RWPE2 (cell line): ENCODE measurements at regions not wholly inside any gene's neighbourhood (a gene's known extent, or its start where the extent isn't known, plus 50 kb on each side); places are given as distances from the start of the nearest gene placed in this dataset.

ENCODE experiments used
- ATAC-seq: fragments of 200-7000 bp; cut with Tn5 transposase; 3 replicates; pipeline ENCODE4 v1.9.1; 2021; ENCODE audit warnings: low read depth
- DNase-seq: peaks from one replicate; pipeline ENCODE4 v3.0.0-alpha.2; 2020; ENCODE audit warnings: low spot score
- H3K27ac ChIP-seq: fragments of 450-650 bp; 2 replicates; pipeline ENCODE4 v1.5.1; 2017; ENCODE audit warnings: mild to moderate bottlenecking; ENCODE audit not compliant: poor library complexity, severe bottlenecking
- H3K27me3 ChIP-seq: fragments of 250-450 bp; sonication (Bioruptor Pico); 2 replicates; pipeline ENCODE4 v1.5.1; 2021; ENCODE audit warnings: mild to moderate bottlenecking, moderate library complexity; ENCODE audit not compliant: insufficient read depth, poor library complexity, severe bottlenecking
- H3K36me3 ChIP-seq: fragments of 250-450 bp; sonication (Bioruptor Pico); 2 replicates; pipeline ENCODE4 v1.5.1; 2020; ENCODE audit warnings: low read depth, mild to moderate bottlenecking, moderate library complexity
- H3K4me1 ChIP-seq: fragments of 250-450 bp; sonication (Bioruptor Pico); 2 replicates; pipeline ENCODE4 v1.5.1; 2021; ENCODE audit warnings: mild to moderate bottlenecking, moderate library complexity; ENCODE audit not compliant: insufficient read depth, poor library complexity, severe bottlenecking
- H3K4me3 ChIP-seq: fragments of 250-450 bp; sonication (Bioruptor Pico); 2 replicates; pipeline ENCODE4 v1.5.1; 2021; ENCODE audit warnings: mild to moderate bottlenecking, moderate library complexity; ENCODE audit not compliant: severe bottlenecking
- H3K9me3 ChIP-seq: fragments of 250-450 bp; sonication (Bioruptor Pico); 2 replicates; pipeline ENCODE4 v1.5.1; 2021; ENCODE audit warnings: mild to moderate bottlenecking, moderate library complexity; ENCODE audit not compliant: severe bottlenecking
- TF ChIP-seq, protein P1 (sequence below): fragments of 450-650 bp; IDR thresholded peaks from one replicate; pipeline ENCODE4 v1.5.1; 2017; ENCODE audit warnings: mild to moderate bottlenecking, moderate library complexity; ENCODE audit not compliant: poor library complexity, severe bottlenecking

DNA sequence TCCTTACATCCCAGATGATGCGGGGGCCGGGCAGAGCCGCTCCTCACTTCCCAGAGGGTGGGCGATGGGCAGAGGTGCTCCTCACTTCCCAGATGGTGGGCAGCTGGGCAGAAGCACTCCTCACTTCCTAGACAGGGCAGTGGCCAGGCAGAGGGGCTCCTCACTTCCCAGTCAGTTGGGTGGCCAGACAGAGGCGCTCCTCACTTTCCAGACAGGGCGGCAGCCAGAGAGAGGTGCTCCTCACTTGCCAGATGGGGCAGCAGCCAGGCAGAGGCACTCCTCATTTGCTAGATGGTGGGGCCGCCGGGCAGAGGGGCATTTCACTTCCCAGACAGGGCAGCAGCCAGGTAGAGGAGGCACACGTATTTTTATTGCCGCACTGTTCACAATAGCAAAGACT is 622.0 kb upstream of the KCNMB2 start:
- ATAC-seq (no peak), DNase-seq (no peak)
- Histone ChIP-seq H3K9me3 (no peaks in the 10 kb centered on the region), H3K4me1 (no peaks in the 10 kb centered on the region), H3K27ac (no peak overlapping the region), H3K4me3 (no peak overlapping the region), H3K27me3 (no peaks in the 10 kb centered on the region), H3K36me3 (no peaks in the 10 kb centered on the region)
- TF ChIP-seq, protein P1, sequence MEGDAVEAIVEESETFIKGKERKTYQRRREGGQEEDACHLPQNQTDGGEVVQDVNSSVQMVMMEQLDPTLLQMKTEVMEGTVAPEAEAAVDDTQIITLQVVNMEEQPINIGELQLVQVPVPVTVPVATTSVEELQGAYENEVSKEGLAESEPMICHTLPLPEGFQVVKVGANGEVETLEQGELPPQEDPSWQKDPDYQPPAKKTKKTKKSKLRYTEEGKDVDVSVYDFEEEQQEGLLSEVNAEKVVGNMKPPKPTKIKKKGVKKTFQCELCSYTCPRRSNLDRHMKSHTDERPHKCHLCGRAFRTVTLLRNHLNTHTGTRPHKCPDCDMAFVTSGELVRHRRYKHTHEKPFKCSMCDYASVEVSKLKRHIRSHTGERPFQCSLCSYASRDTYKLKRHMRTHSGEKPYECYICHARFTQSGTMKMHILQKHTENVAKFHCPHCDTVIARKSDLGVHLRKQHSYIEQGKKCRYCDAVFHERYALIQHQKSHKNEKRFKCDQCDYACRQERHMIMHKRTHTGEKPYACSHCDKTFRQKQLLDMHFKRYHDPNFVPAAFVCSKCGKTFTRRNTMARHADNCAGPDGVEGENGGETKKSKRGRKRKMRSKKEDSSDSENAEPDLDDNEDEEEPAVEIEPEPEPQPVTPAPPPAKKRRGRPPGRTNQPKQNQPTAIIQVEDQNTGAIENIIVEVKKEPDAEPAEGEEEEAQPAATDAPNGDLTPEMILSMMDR = no peak

DNA sequence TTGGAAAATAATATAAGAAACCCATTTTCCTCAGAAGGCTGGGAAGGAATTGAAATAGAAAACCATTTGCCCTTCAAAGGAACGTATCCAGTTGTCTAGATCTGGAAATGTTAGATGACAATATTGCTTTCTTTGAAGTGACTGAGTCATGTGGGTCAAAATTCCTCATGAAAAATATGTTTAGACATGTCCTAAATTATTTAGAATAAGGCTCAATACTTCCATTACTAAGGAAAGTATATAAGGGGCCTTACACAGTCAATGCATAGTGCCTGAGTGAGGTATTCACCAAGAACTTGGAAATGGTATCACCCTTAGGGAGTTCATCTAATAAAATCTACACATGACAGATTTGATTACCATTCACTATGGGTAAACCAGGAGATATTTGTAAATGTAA is 619.8 kb upstream of the KCNMB2 start:
- DNase-seq (no peak), ATAC-seq (0 out of 3 replicates have a peak, but pooled peaks have one; percentile 29)
- no peaks in the 10 kb centered on the region for H3K4me1 ChIP-seq
- H3K27me3 ChIP-seq = no peaks in the 10 kb centered on the region
- no peaks in the 10 kb centered on the region for H3K36me3 ChIP-seq
- H3K27ac ChIP-seq = no peak overlapping the region
- H3K4me3 ChIP-seq = no peak overlapping the region
- no peaks in the 10 kb centered on the region for H3K9me3 ChIP-seq
- TF ChIP-seq, protein P1 = no peak

DNA sequence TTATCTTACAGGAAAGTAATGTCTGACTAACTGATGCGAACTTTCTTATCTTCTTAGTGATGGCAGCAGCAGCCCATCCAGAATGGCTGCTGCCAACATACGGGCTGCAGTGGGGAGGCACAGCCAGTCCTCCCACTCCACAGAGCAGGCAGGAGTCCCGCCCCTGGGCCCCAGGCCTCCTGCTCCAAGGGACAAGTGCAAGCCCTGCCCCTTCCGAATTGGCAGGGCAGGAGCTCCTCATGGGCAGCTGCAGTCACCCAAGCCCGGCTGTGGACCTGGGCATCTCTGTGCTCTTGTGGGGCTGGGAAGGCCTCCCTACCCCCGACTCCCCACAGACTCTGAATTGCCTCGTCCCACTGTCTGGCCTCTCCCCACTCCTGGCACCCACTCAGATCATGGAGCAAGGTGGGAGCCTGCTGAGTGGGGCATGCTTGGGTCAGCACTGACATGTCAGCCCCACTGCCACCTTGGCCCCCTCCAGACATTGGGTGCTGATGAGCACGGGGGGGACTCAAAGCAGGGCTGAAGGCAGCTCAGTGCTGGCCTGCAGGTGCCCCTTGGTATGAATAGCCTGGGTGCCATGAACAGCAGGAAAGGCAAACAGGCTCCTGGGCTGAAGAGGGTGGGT is 618.9 kb upstream of the KCNMB2 start:
- H3K4me3 ChIP-seq = no peak overlapping the region
- no peak for DNase-seq

DNA sequence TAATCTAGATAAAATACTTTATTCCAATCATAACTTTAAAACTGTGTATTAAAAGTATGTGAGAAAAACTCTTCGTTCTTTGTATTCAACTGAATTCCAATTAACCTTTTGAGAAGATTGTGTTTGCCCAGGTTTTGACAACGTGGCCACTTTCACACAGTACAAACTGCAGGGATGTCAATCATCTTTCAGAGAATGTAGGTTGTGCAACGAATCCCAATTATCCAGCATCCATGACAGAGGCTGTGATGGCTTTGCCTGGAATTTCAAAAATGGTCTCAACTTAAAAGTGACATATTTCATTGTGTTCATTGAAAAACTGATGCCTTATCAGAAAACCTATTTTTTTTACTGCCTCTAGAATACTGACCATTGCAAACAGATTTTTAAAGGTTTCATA is 615.1 kb upstream of the KCNMB2 start:
- H3K4me1 ChIP-seq = no peaks in the 10 kb centered on the region
- DNase-seq (no peak), ATAC-seq (no peak)
- H3K27me3 ChIP-seq = no peaks in the 10 kb centered on the region
- H3K9me3 ChIP-seq = no peaks in the 10 kb centered on the region
- TF ChIP-seq, protein P1 = no peak
- no peak overlapping the region for H3K4me3 ChIP-seq
- no peaks in the 10 kb centered on the region for H3K36me3 ChIP-seq
- H3K27ac ChIP-seq = no peak overlapping the region

More for the DNA sequence above, 618.9 kb upstream of the KCNMB2 start:
- TF ChIP-seq, protein P1 = no peak
- ATAC-seq = no peak
- Histone ChIP-seq H3K9me3 (no peaks in the 10 kb centered on the region), H3K27ac (no peak overlapping the region), H3K4me1 (no peaks in the 10 kb centered on the region), H3K27me3 (no peaks in the 10 kb centered on the region), H3K36me3 (no peaks in the 10 kb centered on the region)

DNA sequence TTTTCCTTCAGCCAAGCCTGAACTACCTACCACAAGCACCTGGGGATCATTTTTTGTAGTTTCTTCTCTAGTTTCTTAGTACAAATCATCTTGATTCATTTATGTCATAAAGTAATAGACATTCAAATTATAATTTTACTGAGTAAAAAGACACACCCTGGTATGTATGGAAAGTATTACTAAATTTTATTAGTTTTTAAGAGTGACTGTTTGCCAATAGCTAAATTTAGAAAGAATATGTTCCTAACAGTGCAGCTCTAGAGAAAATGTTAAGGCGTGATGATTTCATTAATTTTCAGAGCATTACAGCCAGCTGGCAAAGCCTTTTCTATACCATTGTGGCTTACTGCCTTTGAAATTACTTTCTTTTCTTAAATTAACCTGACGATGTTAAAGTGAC is 612.0 kb upstream of the KCNMB2 start:
- Histone ChIP-seq H3K4me1 (peaks cover 10% of the 10 kb centered on the region), H3K9me3 (no peaks in the 10 kb centered on the region), H3K27me3 (no peaks in the 10 kb centered on the region), H3K27ac (no peak overlapping the region), H3K36me3 (no peaks in the 10 kb centered on the region), H3K4me3 (no peak overlapping the region)
- DNase-seq (no peak), ATAC-seq (no peak)
- TF ChIP-seq, protein P1 = no peak
